ENCODE measurements at regions not wholly inside any gene's neighbourhood (a gene's known extent, or its start where the extent isn't known, plus 50 kb on each side); places are given as distances from the start of the nearest gene placed in this dataset.

GRCh38 chr4:130064471-130064870 is 968.5 kb downstream of the C4orf33 start:
- Histone ChIP-seq H3K36me3 (ENCODE audit: control insufficient read depth, insufficient read depth, low read length) (no peaks in the 10 kb centered on the region), H3K4me3 (no peak overlapping the region), H3K9ac (ENCODE audit: insufficient read depth in 1 of 2, low read depth in 2 of 2, low read length in 2 of 2) (no peak overlapping the region), H3K27ac (ENCODE audit: extremely low read depth, low read depth, low read length) (no peak overlapping the region), H3K4me2 (ENCODE audit: insufficient read depth, low read length) (no peak overlapping the region), H3K9me1 (ENCODE audit: control insufficient read depth, insufficient read depth, low read length) (no peaks in the 10 kb centered on the region), H4K20me1 (replicated peaks; ENCODE audit: control insufficient read depth, insufficient read depth, low read length) (no peaks in the 10 kb centered on the region), H2AFZ (ENCODE audit: low read depth, low read length) (no peak overlapping the region), H3K9me3 (replicated peaks; ENCODE audit: control insufficient read depth, insufficient read depth, low read depth, low read length) (no peaks in the 10 kb centered on the region; the same call in 1 of the 2 replicates), H3K27me3 (ENCODE audit: control insufficient read depth in 2 of 2, insufficient read depth in 2 of 2, low read length in 2 of 2) (no peaks in the 10 kb centered on the region), H3K4me1 (replicated peaks in 1 of 2; ENCODE audit: control insufficient read depth in 2 of 2, insufficient read depth in 2 of 2, low read length in 2 of 2) (no peaks in the 10 kb centered on the region), H3K79me2 (ENCODE audit: control insufficient read depth, insufficient read depth, low read length) (no peaks in the 10 kb centered on the region)
- POLR2A ChIA-PET = no interaction called here
- no peak for FAIRE-seq
- no TSS peak for BruUV-seq (replicated peaks)
- ATAC-seq = no peak
- intact Hi-C loops (cut with micrococcal nuclease) (no loop called here), in situ Hi-C loops (cut with MboI) (no loop called here)
- 4% methylated on average over 2 of the region's 2 CpGs for WGBS (ENCODE audit: insufficient coverage, low coverage, missing lambda C conversion rate)
- CTCF ChIA-PET (ENCODE audit: low intra/inter-chr PET ratio) = no interaction called here
- no peak for DNase-seq (ENCODE audit: extremely low read depth in 1 of 4, low spot score in 3 of 4)
- TF ChIP-seq HNRNPH1 (optimal IDR thresholded peaks at IDR 0.05; ENCODE audit: low read depth, low read length) (no peak), MLX (CRISPR knock-in tag; conservative IDR thresholded peaks at IDR 0.05) (no peak), ZNF830 (CRISPR knock-in tag; IDR thresholded peaks at IDR 0.05) (no peak), CBX2 (IDR thresholded peaks at IDR 0.05; ENCODE audit: insufficient read depth, low read length, poor library complexity, severe bottlenecking) (no peak), UBTF (IDR thresholded peaks at IDR 0.05; ENCODE audit: borderline replicate concordance in 1 of 2, low read depth in 2 of 2, low read length in 2 of 2) (no peak), REST (IDR thresholded peaks at IDR 0.05; ENCODE audit: borderline replicate concordance) (no peak), REST (CRISPR knock-in tag; IDR thresholded peaks at IDR 0.05; ENCODE audit: low read depth) (no peak), ARID1B (IDR thresholded peaks at IDR 0.05) (no peak), ZNF324 (CRISPR knock-in tag; IDR thresholded peaks at IDR 0.05) (no peak), SMAD3 (CRISPR knock-in tag; conservative IDR thresholded peaks at IDR 0.05) (no peak), PHB2 (IDR thresholded peaks at IDR 0.05; ENCODE audit: low read depth) (no peak), BACH1 (tag; IDR thresholded peaks at IDR 0.05) (no peak), NCOA6 (IDR thresholded peaks at IDR 0.05) (no peak), ZNF444 (CRISPR knock-in tag; IDR thresholded peaks at IDR 0.05) (no peak)
